ENCODE measurements at regions not wholly inside any gene's neighbourhood (a gene's known extent, or its start where the extent isn't known, plus 50 kb on each side); places are given as distances from the start of the nearest gene placed in this dataset.
A peak's percentile ranks its signal among the peaks of the same experiment; 100 is the strongest.

DNA sequence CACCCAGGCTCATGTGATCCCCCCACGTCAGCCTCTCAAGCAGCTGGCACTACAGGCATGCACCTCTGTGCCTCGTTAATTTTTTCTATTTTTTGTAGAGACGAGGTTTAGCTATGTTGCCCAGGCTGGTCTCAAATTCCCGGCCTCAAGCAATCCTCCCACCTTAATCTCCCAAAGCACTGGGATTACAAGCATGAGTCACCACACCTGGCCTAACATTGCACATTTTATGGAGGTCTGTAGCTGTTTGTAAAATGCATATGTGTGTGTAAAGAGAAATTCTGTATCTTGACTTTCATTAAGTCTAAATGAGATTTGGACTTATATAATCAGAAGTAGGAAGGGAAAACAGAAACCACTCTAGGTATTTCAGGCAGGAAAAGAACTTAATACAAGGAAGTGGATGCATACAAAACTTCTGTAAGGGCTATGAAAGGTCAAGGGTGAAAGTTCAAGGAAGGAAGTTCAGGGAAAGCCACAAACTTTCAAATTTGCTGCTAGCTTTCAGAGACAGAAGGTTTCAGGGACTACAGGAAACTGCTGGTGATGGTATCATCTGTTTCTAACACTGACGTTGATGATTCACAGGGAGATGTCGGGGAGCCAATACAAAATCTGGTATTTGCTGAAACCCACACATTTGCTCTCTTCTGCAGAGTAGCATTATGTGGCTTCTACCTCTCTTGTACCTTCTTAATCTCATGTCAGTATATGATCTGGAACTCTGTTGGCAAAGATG is 209.4 kb downstream of the PIK3R1 start:
- ATAC-seq (ENCODE audit: insufficient read depth, low read depth) = peak; percentile 96
- Histone ChIP-seq H3K9ac (ENCODE audit: low read depth, low read length) (no peak overlapping the region), H3K36me3 (ENCODE audit: insufficient read depth, low read length) (no peaks in the 10 kb centered on the region), H4K20me1 (ENCODE audit: insufficient read depth, low read length) (no peaks in the 10 kb centered on the region), H3K4me1 (ENCODE audit: insufficient read depth, low read length) (peaks cover 26% of the 10 kb centered on the region), H3K27ac (ENCODE audit: low read length) (peak overlapping the region; percentile 65), H3K9me3 (ENCODE audit: insufficient read depth, low read length, severe bottlenecking) (no peaks in the 10 kb centered on the region), H3K4me2 (ENCODE audit: insufficient read depth, low read length) (peak overlapping the region; percentile 17; the same call in 1 of the 2 replicates), H3K27me3 (ENCODE audit: insufficient read depth, low read length, poor library complexity) (no peaks in the 10 kb centered on the region), H3K4me3 (ENCODE audit: low read depth in 1 of 2, low read length in 2 of 2) (no peak overlapping the region), H3K79me2 (ENCODE audit: insufficient read depth, low read length) (no peaks in the 10 kb centered on the region), H2AFZ (ENCODE audit: low read depth, low read length) (peak overlapping the region; percentile 40)
- TF ChIP-seq EZH2 (IDR thresholded peaks at IDR 0.05; ENCODE audit: borderline replicate concordance, low read depth, low read length, severe bottlenecking) = no peak
- TF ChIP-seq, protein P1, sequence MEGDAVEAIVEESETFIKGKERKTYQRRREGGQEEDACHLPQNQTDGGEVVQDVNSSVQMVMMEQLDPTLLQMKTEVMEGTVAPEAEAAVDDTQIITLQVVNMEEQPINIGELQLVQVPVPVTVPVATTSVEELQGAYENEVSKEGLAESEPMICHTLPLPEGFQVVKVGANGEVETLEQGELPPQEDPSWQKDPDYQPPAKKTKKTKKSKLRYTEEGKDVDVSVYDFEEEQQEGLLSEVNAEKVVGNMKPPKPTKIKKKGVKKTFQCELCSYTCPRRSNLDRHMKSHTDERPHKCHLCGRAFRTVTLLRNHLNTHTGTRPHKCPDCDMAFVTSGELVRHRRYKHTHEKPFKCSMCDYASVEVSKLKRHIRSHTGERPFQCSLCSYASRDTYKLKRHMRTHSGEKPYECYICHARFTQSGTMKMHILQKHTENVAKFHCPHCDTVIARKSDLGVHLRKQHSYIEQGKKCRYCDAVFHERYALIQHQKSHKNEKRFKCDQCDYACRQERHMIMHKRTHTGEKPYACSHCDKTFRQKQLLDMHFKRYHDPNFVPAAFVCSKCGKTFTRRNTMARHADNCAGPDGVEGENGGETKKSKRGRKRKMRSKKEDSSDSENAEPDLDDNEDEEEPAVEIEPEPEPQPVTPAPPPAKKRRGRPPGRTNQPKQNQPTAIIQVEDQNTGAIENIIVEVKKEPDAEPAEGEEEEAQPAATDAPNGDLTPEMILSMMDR (IDR thresholded peaks at IDR 0.05; ENCODE audit: borderline replicate concordance, extremely low read depth, low read length, poor library complexity, severe bottlenecking) = no peak
- peak; percentile 64 for DNase-seq

DNA sequence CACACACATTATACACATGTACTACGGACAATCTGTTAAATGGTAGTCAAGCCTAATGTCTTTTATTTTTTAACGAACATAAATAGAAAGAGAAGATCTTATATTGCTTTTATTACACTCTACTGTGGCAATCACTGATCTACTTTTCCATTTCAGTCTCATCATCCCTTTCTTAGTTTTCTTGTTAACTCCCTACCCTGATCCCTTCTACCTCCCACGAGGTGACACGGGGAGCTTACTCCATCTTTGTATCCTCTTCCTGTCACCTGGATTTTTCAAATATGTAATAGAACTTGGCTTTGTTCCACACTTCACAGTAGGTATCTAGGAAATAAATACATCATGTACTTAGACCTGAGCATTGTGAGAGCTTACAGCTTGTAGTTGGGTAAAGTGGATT is 211.0 kb downstream of the PIK3R1 start:
- Histone ChIP-seq H3K4me1 (ENCODE audit: insufficient read depth, low read length) (peaks cover 26% of the 10 kb centered on the region), H3K79me2 (ENCODE audit: insufficient read depth, low read length) (no peaks in the 10 kb centered on the region), H3K27ac (ENCODE audit: low read length) (peak overlapping the region; percentile 12; the same call in 1 of the 2 replicates), H3K4me2 (ENCODE audit: insufficient read depth, low read length) (no peak overlapping the region), H3K4me3 (ENCODE audit: low read depth in 1 of 2, low read length in 2 of 2) (no peak overlapping the region), H3K36me3 (ENCODE audit: insufficient read depth, low read length) (no peaks in the 10 kb centered on the region), H3K9me3 (ENCODE audit: insufficient read depth, low read length, severe bottlenecking) (no peaks in the 10 kb centered on the region), H2AFZ (ENCODE audit: low read depth, low read length) (no peak overlapping the region), H4K20me1 (ENCODE audit: insufficient read depth, low read length) (no peaks in the 10 kb centered on the region), H3K9ac (ENCODE audit: low read depth, low read length) (no peak overlapping the region), H3K27me3 (ENCODE audit: insufficient read depth, low read length, poor library complexity) (no peaks in the 10 kb centered on the region)
- TF ChIP-seq, protein P1 (IDR thresholded peaks at IDR 0.05; ENCODE audit: borderline replicate concordance, extremely low read depth, low read length, poor library complexity, severe bottlenecking) = no peak
- no peak for TF ChIP-seq EZH2 (IDR thresholded peaks at IDR 0.05; ENCODE audit: borderline replicate concordance, low read depth, low read length, severe bottlenecking)
- DNase-seq (no peak), ATAC-seq (ENCODE audit: insufficient read depth, low read depth) (no peak)

DNA sequence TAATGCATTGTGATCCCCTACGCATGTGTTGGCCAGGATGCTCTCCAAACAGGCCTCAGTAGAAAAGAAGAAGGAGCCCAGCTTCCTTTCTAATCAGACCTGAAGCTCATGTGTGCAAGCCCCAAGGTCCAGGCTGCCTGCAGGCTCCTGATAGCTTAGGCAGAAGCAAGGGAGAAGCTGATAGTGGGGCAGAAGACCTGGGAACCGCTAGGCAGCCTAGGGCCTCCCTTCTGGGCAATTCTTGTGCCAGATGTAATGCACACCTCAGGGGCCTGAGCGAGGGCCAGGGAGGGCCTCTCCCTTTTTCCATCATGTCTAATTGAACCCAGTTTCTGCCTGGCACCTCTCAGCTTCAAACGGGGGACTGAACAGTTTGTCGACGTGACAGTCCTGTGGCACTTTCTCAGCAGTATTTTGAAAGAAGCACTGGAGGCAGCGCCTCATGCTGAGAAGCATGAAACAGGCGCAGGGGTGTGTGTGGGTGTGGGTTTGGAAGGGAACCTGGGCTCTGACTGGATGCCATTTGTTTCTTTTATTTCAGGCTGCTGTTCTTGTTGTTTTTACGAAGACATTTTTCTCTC is 212.8 kb downstream of the PIK3R1 start:
- Histone ChIP-seq H3K4me1 (ENCODE audit: insufficient read depth, low read length) (peaks cover 26% of the 10 kb centered on the region), H4K20me1 (ENCODE audit: insufficient read depth, low read length) (no peaks in the 10 kb centered on the region), H3K79me2 (ENCODE audit: insufficient read depth, low read length) (no peaks in the 10 kb centered on the region), H3K9me3 (ENCODE audit: insufficient read depth, low read length, severe bottlenecking) (no peaks in the 10 kb centered on the region), H3K9ac (ENCODE audit: low read depth, low read length) (no peak overlapping the region), H3K4me3 (ENCODE audit: low read depth in 1 of 2, low read length in 2 of 2) (no peak overlapping the region), H3K36me3 (ENCODE audit: insufficient read depth, low read length) (no peaks in the 10 kb centered on the region), H2AFZ (ENCODE audit: low read depth, low read length) (no peak overlapping the region), H3K27me3 (ENCODE audit: insufficient read depth, low read length, poor library complexity) (no peaks in the 10 kb centered on the region), H3K27ac (ENCODE audit: low read length) (no peak overlapping the region), H3K4me2 (ENCODE audit: insufficient read depth, low read length) (no peak overlapping the region)
- ATAC-seq (ENCODE audit: insufficient read depth, low read depth) (no peak), DNase-seq (no peak)
- no peak for TF ChIP-seq EZH2 (IDR thresholded peaks at IDR 0.05; ENCODE audit: borderline replicate concordance, low read depth, low read length, severe bottlenecking)
- TF ChIP-seq, protein P1 (IDR thresholded peaks at IDR 0.05; ENCODE audit: borderline replicate concordance, extremely low read depth, low read length, poor library complexity, severe bottlenecking) = no peak

Measured in DND-41 (cell line).